Prostate gland (tissue), 2 donors: ENCODE measurements at regions not wholly inside any gene's neighbourhood (a gene's known extent, or its start where the extent isn't known, plus 50 kb on each side); places are given as distances from the start of the nearest gene placed in this dataset.
"Not testable (repeated sequence)": the region's sequence is repeated elsewhere in the genome, so short reads cannot be mapped to it uniquely, and the experiment has no call there.

Experiments
- DNase-seq: peaks from one replicate; pipeline ENCODE4 v3.0.0-alpha.2; 2019; ENCODE audit warnings: low spot score
- H3K27ac ChIP-seq, 2 donors: fragments of 200-600 bp; sonication (generic); 2 replicates each; pipeline ENCODE4 v1.5.1; 2017 to 2019
- H3K27me3 ChIP-seq: fragments of 200-600 bp; sonication (generic); replicated peaks from 2 replicates; pipeline ENCODE4 v1.5.1; 2019; ENCODE audit not compliant: insufficient read depth
- H3K36me3 ChIP-seq, 2 donors: fragments of 200-600 bp; sonication (generic); 1 replicate in 1 of 2; 2 replicates in 1 of 2; pipeline versions ENCODE4 v1.5.1 to v1.8.1; 2017 to 2019
- H3K4me1 ChIP-seq: fragments of 200-600 bp; sonication (generic); replicated peaks from 2 replicates; pipeline ENCODE4 v1.5.1; 2019
- H3K4me3 ChIP-seq, 2 donors: fragments of 200-600 bp; sonication (generic); 2 replicates each; pipeline ENCODE4 v1.5.1; 2017 to 2019
- H3K9me3 ChIP-seq: fragments of 200-600 bp; sonication (generic); 2 replicates; pipeline ENCODE4 v1.5.1; 2017
- POLR2A ChIP-seq: fragments of 450-650 bp; IDR thresholded peaks from one replicate; pipeline ENCODE4 v1.6.1; 2016; ENCODE audit warnings: antibody characterized with exemption, mild to moderate bottlenecking
- POLR2AphosphoS5 ChIP-seq: sonication (generic); formaldehyde crosslinking; IDR thresholded peaks from one replicate; pipeline ENCODE4 v1.6.1; 2017; ENCODE audit warnings: antibody characterized with exemption
- WGBS: methylation state at CpG from one replicate; pipeline ENCODE4 v1.1.5; 2018; 5-methylcytosine and 5-hydroxymethylcytosine counted together
- intact Hi-C: fragments of 100-400 bp; cut with DNase I; formaldehyde crosslinking; loops from one replicate; pipeline ENCODE4 v1.14.2; 2022
- TF ChIP-seq, protein P1 (sequence below), 4 experiments: fragments of 200-600 bp in 2 of 4; fragments of 450-650 bp in 2 of 4; sonication (generic) in 2 of 4; IDR thresholded peaks; 1 replicate in 3 of 4; 2 replicates in 1 of 4; pipeline ENCODE4 v1.5.1; 2016 to 2019; ENCODE audit warnings: antibody characterized with exemption in 4 of 4, mild to moderate bottlenecking in 2 of 4, moderate library complexity in 2 of 4

- intact Hi-C loops, result no loop called here
- H3K4me3 ChIP-seq, result no peak overlapping the region
- H3K9me3 ChIP-seq, result no peaks in the 10 kb centered on the region
- no peak for TF ChIP-seq POLR2A
- no peak for TF ChIP-seq POLR2AphosphoS5
- TF ChIP-seq, protein P1, sequence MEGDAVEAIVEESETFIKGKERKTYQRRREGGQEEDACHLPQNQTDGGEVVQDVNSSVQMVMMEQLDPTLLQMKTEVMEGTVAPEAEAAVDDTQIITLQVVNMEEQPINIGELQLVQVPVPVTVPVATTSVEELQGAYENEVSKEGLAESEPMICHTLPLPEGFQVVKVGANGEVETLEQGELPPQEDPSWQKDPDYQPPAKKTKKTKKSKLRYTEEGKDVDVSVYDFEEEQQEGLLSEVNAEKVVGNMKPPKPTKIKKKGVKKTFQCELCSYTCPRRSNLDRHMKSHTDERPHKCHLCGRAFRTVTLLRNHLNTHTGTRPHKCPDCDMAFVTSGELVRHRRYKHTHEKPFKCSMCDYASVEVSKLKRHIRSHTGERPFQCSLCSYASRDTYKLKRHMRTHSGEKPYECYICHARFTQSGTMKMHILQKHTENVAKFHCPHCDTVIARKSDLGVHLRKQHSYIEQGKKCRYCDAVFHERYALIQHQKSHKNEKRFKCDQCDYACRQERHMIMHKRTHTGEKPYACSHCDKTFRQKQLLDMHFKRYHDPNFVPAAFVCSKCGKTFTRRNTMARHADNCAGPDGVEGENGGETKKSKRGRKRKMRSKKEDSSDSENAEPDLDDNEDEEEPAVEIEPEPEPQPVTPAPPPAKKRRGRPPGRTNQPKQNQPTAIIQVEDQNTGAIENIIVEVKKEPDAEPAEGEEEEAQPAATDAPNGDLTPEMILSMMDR (IDR thresholded peaks at IDR 0.05), result no peak
- no peaks in the 10 kb centered on the region for H3K27me3 ChIP-seq
- WGBS, result 4% methylated on average over 2 of the region's 2 CpGs
- no peak for DNase-seq
- no peak overlapping the region for H3K27ac ChIP-seq
- no peaks in the 10 kb centered on the region for H3K4me1 ChIP-seq
- H3K36me3 ChIP-seq, result no peaks in the 10 kb centered on the region
Measured at GRCh38 chrX:53795576-53795975, 109.1 kb upstream of the HUWE1 start.

DNA sequence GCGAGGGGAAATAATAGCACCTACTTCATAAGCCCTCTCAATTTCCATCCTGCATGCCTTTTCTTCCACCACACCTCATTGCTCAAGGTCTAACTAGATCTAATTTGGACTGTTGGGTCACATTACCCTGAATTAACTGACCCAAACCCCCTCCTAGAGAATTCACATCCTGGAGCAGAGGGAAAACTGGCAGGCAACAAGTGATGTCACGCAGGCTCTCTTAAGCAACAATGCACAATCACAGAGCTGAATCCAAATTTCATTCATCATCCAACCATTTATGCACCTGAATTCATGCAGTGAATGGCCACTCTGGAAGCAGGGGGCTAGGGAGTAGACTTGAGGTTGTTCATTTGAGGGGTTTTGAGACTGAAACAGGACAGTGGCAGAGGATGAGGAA, 107.7 kb upstream of the HUWE1 start:
- Histone ChIP-seq H3K4me1 (no peaks in the 10 kb centered on the region), H3K9me3 (no peaks in the 10 kb centered on the region), H3K27me3 (no peaks in the 10 kb centered on the region), H3K36me3 (no peaks in the 10 kb centered on the region), H3K4me3 (no peak overlapping the region), H3K27ac (no peak overlapping the region)
- WGBS, result 91% methylated on average over 2 of the region's 2 CpGs
- TF ChIP-seq, protein P1 (IDR thresholded peaks at IDR 0.05), result no peak
- TF ChIP-seq POLR2AphosphoS5 (no peak), POLR2A (no peak)
- intact Hi-C loops, result no loop called here
- DNase-seq, result no peak

- no peaks in the 10 kb centered on the region for H3K9me3 ChIP-seq
- H3K4me1 ChIP-seq, result no peaks in the 10 kb centered on the region
- H3K27me3 ChIP-seq, result no peaks in the 10 kb centered on the region
- WGBS, result 85% methylated on average over 7 of the region's 7 CpGs
- no peak for DNase-seq
- H3K36me3 ChIP-seq, result no peaks in the 10 kb centered on the region
- H3K27ac ChIP-seq, result no peak overlapping the region
- intact Hi-C loops, result no loop called here
- no peak overlapping the region for H3K4me3 ChIP-seq
- TF ChIP-seq POLR2AphosphoS5 (no peak), POLR2A (no peak)
- TF ChIP-seq, protein P1 (IDR thresholded peaks at IDR 0.05), result no peak
Measured at GRCh38 chrX:53768865-53769264, 82.3 kb upstream of the HUWE1 start.

DNA sequence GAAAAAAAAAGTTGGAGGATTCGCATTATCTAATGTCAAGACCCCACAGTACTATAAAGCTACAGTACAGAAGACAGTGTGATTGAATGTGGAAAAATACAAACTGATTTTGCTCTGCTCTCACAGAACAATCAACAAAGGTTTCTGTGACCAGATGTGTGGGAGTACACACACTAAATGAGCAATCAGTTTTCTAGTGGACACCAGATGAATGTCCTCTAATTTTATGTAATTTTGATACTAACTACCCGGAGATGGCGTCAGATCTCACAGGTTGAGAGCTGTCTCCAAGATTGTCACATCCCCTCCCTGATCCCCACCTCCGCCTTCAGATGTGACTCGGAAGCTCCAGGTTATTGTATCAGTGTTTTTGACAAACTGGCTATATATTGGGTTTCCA, 81.9 kb upstream of the HUWE1 start:
- DNase-seq, result no peak
- Histone ChIP-seq H3K4me3 (no peak overlapping the region), H3K36me3 (no peaks in the 10 kb centered on the region), H3K4me1 (no peaks in the 10 kb centered on the region), H3K27ac (no peak overlapping the region), H3K9me3 (no peaks in the 10 kb centered on the region), H3K27me3 (no peaks in the 10 kb centered on the region)
- intact Hi-C loops, result no loop called here
- 81% methylated on average over 5 of the region's 5 CpGs for WGBS
- TF ChIP-seq, protein P1 (IDR thresholded peaks at IDR 0.05), result no peak
- TF ChIP-seq POLR2AphosphoS5, result no peak
- no peak for TF ChIP-seq POLR2A

- intact Hi-C loops, result no loop called here
- Histone ChIP-seq H3K4me1 (no peaks in the 10 kb centered on the region), H3K4me3 (no peak overlapping the region), H3K27me3 (no peaks in the 10 kb centered on the region), H3K9me3 (no peaks in the 10 kb centered on the region), H3K27ac (no peak overlapping the region), H3K36me3 (no peaks in the 10 kb centered on the region)
- WGBS, result 0% methylated on average over 1 of the region's 1 CpG
- TF ChIP-seq POLR2AphosphoS5 (no peak), POLR2A (no peak)
- TF ChIP-seq, protein P1 (IDR thresholded peaks at IDR 0.05), result no peak
- no peak for DNase-seq
Measured at GRCh38 chrX:53767544-53767943, 81.0 kb upstream of the HUWE1 start.

DNA sequence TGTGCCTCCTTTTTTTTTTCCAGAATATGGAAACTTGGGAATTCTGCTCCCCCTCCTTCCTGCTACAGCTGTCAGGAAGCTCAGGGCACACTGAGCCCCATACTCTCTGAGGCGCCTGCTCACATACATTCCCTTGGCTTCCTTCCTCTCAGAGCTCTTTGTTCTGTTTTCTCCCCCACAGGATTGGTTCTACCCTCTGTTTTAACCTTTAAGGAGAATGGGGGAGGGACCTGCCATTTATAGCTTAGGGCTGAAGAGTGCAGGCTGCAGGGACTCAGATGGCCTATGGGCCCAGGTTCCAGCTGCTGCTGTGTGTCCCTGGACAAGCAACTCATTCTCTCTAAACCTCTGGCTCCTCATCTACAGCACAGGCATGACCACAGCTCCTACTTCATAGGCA, 70.7 kb upstream of the HUWE1 start:
- 55% methylated on average over 1 of the region's 1 CpG for WGBS
- H3K4me1 ChIP-seq, result not testable (repeated sequence)

More for the DNA sequence above, 70.7 kb upstream of the HUWE1 start:
- H3K27me3 ChIP-seq, H3K9me3 ChIP-seq, H3K36me3 ChIP-seq, intact Hi-C loops, H3K27ac ChIP-seq, H3K4me3 ChIP-seq, DNase-seq: not testable (repeated sequence)
